Left renal pelvis (tissue), 4 donors: ENCODE measurements at regions not wholly inside any gene's neighbourhood (a gene's known extent, or its start where the extent isn't known, plus 50 kb on each side); places are given as distances from the start of the nearest gene placed in this dataset.

Experiments used
- DNase-seq, 4 donors: peaks; one replicate each; pipeline ENCODE4 v3.0.0-alpha.2; 2013; ENCODE audit warnings: low read depth in 4 of 4, low spot score in 3 of 4

DNA sequence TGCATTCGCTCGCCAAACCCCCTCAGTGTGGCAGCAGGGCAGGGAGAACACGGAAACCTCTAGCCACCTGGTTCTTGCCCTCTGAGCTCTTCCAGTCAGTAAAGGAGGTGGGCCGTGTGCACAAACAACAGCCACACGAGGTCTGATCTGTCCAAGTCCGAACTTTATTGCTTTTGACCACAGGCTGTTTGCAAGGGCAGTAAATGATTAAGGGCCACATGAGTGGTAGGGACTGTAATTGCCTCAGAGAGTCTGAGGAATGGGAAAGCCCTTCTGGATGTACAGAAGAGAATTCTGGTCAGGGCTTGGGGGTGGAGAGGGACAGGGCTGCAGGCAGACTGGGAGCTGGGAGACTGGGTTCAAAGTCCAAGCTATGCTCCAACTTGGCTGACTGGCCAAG is 75.7 kb upstream of the LHX1 start:
- DNase-seq = no peak

DNA sequence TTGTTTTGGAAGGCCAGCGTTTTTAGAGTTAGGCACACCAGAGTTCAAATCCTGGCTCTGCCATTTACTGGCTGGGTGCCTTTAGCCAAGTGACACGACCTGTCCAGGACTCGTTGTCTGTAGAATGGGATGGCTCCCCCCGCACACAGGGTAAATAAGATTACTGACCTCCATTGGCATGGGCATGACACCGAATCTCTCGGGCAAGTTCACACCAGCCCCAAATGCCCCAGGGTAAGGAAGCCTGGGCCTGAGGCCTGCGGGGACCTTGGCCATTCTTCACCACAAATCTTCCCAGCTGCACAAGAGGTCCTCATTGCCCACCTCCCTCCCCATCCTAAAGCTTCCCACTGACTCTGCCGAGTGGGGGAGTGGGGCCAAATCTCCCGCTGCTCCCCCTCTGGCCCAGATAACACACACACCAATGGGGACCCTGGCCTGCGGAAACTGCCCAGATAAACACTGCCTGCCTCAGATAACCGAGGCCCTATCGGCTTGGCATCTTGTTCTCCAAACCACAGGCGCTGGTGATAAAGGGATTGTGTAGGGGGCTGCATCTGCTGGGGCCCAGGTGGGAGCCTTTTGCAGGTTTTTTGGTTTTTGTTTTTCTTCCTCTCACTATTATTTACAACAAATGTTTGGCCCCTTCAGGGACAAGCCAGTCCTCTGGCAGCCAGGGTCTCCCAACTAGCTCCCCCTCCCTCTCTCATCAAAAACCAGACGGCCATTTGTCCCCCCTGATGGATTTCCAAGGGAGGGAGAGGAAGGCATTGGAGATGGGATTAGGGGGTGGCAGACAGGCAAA is 75.0 kb upstream of the LHX1 start:
- DNase-seq = no peak

DNA sequence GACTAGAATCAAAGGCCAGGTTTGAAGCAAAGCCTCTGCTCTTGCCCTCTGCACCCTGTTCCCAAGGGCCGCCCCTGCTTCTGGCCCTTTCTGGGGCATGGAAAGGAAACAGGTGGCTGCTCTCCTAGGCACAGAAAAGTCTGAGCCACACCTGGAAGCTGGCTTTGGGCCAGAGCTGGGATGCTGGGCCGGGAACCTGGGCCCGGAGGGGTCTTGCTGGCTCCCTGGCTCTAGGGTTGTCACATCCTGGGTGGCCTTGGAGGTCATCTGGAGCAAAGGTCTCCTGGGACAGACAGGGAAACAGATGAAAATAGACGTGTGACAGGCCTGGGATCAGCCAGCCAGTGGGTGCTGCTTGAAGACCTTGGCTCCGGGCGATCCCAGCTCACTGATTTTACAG is 74.1 kb upstream of the LHX1 start:
- DNase-seq = no peak

DNA sequence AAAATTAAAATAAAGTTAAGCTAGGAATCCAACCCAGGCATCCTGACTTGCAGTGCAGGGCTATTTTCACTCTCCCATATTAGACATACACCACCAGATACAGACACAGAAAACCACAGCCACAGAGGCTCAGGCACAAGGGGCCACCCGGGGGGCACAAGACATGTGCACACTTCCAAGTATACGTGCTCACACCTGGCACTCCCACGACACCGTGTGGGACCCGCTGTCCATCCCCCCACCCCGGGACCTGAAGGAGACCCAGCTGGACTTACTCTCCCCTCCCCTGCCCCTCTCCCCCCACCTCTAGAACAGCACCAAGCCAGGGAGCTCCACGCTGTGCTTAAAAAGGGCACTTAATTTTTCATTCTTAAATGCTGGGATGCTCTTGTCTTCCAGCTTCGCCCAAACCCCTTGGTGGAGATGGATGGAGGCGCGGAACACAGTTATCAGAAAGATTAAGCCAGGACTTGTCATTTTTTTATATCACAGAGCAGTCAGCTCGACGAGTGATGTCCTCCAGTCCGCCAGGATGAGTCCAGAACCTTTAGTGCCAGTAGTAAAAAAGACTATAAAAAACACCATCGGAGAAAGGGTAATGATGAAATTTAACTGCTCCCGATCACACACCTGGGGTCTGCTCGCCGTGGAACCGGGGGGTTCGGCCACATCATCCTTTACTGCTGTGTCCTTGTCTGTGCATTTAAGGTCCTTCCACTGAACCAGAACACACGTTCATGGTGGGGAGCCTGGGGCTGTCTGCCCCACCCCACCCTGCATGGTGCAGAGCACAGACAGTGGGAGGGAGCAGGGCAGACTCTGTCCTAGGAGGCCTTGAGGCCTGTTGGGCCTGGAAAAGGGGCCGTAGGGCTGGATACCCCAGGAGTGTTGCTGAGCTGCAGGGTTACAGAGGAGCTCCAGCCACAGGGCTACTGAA is 73.3 kb upstream of the LHX1 start:
- no peak for DNase-seq

DNA sequence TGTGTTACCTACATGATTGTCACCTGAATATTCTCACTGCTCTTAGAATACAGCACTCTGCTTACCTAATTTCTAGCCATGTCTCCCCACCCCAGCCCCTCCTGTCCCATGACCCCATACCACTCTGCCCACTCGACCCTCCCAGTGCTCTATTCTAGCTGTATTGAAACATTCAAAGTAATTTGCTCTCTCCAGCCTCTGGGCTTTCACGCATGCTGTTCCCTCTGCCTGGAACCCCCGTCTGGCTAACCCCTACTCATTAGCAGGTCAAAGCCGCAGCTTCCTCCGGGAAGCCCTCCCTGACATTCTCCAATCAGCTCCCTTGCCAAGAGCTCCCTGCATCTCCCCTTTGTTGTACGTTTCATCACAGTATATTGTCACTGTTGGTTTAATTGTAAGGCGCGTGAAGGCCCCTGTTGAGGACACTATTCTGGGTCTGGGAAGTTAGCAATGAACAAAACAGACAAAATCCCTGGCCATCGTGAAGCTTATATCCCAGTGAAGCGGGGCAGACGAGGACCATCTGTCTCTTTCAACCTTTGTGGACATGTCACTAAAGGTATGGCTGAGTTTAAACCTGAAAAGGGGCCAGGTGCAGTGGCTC is 72.3 kb upstream of the LHX1 start:
- no peak for DNase-seq

DNA sequence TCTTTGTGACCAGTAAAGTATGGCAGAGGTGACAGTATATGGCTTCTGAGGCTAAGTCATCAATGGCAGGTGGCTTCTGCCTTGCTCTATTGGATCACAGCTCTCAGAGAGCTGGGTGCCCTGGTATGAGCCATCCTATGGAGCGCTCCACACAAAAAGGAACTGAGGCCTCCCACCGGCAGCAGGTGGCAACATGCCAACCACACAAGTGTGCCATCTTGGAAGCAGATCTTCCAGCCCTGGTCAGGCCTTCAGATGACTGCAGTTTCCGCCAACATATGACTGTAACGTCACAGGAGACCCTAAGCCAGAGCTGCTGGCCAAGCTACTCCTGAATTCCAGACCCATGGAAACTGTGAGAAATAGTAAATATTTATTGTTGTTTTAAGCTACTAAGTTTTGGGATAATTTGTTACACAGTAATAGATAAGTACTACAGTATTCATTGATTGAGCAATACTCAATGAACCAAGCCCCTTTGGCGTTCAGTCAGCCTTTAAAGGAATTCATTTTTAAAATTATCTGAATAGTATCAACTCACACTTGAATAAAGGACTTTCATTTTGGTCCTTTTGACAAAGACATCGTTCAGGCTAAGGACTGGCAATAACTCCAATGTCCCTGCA is 69.4 kb upstream of the LHX1 start:
- DNase-seq = no peak

DNA sequence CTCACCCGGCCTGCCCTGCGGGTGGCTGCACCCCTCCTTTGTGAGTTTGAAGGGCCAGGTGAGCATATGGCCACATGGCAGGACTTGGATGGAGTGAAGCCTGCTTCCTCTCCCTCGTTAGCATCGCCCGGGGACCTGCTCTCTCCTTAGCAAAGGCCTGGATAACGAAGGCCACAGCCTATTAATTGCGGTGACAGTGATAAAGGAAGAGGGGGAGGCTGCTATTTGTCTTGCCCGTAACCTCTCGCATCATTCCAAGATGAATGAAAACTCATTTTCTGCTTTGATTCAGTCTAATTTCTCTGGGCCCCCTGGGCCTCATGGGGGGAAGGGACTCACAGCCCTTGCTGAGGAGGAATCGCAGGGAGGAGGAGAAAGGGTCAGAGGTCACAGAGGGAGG is 68.5 kb upstream of the LHX1 start:
- no peak for DNase-seq

DNA sequence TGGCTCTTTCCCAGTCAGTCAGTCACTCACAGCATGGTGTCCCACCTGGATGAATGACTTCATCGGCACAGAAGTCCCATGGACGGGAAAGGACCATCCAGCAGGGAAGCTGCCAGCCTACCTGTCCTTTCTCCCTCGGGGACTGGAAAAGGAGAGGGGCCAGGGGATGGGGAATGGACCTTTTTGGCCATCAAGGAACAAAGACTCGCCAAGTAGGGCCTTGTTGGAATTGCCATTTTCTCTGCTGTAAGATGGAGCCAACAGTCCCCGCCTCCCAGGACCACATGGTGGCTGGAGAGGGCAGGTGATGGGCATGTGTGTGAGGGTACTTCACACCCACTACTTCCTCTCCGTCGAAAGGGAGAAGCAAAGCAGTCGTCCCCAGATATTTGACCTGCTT is 67.8 kb upstream of the LHX1 start:
- no peak for DNase-seq

DNA sequence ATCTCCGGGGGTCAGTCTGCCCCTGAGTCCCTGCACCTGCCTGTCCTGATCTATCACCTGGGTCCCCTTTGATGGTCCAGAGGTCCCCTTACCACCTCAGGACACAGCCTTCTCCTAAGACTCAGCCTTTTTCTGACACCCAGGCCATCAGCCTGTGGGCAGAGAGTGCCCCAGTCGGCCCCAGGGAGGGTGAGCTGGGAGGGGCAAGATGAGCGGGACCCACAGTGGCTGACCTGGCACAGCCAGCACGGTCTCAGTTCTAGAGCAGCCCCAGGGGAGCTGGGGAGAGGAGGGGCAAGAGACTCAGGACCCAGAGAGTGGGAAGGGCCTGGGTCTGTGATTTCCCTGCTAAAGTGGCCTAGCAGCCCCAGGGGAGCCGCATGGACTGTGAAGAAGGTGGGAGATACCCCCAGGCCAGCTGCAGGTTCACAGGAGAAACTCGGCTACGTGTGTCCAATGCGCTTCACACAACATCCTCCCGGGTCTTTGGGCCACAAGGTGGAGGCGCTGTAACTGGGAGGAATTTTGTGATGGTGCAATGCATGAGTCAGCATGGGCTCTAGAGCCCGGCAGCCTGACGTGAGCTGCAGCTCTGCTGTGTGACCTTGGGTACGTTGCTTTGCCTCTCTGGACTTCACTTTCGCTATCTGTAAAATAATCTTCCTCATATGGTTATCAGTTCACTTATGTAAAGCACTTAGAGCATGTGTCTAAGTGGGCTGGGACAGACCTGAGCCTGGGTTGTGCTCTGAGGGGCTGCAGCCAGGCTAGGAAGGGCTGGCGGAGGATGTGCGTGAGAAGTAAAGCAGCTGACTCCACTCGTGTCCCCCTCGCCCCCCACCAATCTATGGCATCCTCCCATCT is 67.2 kb upstream of the LHX1 start:
- no peak for DNase-seq

DNA sequence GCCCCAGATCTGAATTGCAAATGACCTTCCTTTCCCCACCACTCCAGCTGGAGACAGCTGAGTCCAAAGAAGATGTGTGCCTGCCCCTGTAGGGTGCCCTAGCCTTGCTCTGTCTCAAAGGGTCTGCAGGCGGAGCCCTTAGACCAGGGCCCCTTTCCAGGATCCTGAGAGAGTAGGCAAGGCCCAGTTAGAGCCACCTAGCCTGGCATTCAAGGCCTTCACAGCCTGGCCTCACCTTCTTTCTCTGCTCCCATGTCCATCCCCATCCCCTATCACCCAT is 66.6 kb upstream of the LHX1 start:
- no peak for DNase-seq

DNA sequence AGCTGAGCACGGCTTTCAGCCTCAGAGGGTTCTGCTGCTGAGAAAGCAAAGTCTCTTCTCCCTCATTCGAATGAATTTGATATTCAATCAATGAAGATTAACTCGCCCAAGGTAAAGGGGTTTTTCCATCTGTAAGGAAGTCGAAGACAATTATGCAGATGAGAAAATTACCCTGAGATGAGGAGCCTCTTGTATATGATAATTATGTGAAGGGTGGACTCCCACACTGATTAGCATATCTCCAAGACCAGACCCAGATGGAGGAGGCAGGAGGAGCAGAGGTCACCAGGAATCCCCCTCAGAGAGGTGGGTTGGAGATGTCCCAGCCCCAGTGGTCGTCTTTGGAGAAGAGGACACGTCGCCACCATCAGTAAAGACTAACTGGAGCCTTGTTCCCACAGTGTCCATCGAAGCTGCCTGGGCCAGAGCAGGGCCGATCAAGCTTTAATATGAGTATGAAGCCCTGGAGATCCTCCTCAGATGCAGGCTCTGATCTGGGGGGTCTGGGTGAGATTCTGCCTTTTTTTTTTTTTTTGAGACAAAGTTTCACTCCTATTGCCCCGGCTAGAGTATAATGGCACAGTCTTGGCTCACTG is 61.5 kb upstream of the LHX1 start:
- DNase-seq = no peak

DNA sequence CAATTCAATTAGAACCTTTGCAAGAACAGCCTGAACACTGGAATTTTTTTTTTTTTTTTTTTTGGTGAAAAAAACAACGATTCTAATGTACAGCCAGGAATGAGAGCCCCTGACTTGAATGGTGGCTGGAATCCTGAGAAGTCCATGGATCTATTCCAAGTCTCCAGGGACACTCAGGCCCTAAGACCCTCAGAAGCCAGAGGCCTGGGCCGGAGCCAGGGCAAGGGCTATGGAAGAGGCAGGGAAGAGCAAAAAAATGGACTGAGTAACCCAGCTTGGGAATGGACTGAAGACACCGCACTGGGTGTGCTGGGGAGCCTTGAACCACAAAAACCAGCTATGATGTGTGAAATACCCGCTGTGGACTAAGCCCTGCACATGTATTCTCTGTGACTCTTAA is 60.3 kb upstream of the LHX1 start:
- no peak for DNase-seq

DNA sequence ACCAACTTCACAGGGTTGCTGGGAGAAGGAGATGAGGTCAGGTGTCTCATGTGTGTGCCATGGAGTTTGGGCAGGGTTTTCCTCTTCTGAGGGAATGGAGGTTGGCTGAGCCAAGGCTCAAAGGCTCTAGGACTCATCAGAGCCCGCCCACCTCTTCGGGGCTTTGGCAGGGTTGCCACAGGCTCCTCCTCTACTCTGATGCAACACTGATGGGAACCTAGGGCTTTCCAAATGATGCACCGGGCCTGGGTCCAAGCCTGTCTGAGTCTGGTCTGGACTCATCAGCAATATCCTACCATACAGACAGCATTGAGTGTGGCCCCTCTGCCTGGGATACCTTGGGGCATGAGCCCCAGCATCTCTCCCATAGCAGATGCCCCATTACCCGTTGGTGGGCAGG is 59.5 kb upstream of the LHX1 start:
- DNase-seq = no peak

DNA sequence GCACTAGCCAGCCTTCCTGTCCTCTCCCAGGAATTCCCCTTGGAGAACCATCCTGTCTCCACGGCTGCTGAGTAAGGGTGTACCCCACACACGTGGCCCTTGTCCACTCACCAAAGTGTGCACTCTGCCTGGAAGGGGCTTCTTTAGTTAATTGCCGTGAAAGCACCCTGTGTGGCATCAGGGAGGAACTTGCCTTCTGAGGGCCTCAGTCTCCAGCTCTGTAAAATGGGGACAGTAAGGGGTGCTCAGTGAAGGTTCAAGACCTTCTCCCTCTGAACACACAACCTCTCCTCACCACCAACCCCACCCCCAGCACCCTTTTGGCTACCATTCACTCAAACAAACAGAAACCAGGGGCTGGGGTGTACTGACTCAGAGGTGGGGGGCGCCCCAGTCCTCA is 59.1 kb upstream of the LHX1 start:
- no peak for DNase-seq

DNA sequence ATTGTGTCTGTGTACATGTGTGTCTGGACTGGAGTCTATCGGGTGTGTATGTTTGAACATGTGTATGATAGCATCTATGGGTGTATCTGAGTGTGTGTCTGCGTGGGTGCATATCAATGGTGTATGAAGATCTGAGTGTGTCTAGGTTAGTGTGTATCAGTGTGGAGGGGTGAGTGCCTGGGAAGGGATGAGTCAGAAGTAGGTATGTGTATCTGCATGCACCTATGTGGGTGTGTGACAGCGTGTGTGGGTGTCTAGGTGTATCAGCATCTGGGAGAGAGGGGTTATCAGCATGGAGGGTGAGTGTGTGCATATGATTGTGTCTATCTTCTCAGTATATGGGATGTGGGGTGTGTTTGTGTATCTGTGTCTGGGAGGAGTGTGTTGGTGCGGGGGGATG is 58.2 kb upstream of the LHX1 start:
- no peak for DNase-seq

DNA sequence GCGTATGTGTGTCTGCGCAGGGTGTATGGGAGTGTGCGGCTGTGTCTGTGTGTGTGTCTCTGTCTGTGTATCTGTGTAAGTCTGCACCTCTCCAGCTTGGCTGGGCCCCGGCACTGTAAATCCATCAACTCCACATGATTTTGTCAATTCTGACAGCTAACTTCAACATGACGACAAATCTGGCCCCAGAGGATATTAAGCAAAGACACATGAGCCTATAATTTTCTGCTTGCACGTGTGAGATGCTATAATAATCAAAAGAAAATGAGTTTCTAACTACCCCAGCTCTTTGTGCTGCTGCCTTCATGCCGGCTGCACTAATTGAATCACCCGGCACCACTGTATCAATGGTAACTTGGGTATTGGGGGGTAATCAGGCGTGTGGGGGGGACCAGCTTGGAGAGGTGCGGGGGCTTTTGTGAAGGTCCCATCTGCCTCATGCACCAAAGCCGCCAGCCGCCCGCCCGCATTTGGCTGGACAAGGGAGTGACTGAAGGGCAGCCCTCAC is 57.6 kb upstream of the LHX1 start:
- DNase-seq = no peak

DNA sequence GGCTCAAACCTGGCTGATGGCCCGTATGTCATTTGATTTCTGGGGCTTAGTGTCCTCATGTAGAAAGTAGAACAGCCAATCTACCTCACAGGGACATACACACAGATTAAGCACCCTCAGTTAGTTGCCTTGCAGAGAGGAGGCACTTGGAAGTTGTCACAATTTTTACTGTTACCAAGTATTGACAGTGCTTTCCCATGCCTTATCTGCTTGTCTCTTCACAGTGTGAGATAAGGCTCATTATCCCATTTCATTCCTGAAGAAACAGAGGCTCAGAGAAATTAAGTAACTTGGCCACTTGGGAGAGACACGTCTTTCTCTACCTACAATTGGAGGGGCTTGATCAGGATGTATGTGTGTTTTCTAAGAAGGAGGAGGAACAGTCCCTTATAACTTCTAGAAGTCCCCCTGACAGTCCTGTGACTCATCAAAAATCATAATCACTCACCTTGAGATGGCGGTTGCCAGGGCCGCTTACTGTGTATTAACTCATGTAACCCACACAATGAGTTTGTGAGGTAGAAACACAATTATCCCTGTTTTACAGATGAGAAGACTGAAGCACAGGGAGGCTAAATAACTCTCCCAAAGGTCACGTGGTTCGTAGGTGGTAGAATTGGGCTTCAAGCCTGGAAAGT is 56.9 kb upstream of the LHX1 start:
- DNase-seq = no peak

DNA sequence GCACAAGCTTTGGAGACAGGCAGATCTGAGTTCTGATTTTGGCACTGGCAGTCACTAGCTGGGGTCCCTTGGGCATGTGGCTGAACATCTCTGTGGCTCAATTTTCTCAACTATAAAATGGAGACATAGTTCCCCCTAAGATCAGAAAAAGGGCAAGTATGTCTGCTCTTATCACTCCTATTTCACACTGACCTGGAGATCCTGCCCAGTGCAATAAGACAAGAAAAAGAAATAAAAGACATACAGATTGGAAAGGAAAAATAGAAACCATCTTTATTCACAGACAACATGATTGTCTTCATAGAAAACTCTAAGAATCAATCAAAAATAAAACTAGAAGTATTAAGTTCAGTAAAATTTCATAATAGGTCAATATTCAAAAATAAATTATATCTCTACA is 56.0 kb upstream of the LHX1 start:
- no peak for DNase-seq

DNA sequence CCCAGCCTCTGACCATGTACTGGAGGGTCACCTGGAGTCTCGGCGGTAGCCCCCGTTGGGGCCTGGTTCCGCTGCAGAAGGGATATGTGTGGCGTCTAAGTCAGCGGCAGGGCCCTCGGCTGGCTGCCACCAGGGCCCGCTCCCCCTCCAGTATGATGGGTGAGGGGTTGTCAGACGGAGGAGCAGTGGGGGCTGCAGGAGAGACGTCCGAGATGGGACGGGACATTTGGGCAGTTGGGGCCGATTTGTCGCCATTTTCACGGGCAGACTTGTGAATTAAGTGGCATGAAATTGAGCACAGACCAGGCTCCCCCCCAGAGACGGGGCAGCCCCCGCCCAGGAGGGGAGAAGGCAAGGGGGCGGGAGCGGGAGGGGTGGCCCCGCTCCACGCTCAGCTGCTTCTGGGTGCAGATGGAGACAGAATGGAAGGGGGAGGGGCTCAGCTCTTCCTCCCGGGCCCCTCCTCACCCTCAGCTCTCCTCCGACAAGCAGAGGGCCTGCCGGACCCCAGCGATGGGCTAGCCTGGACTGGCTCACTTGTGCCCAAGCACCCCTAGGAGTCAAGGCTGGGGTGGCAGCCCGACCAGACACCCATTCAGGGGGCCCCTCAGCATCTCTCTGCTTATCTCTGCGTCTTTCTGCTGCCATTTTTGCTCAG is 52.7 kb upstream of the LHX1 start:
- DNase-seq = no peak
